HG03280 (cell line): ENCODE measurements at regions not wholly inside any gene's neighbourhood (a gene's known extent, or its start where the extent isn't known, plus 50 kb on each side); places are given as distances from the start of the nearest gene placed in this dataset.
"Not testable (repeated sequence)": the region's sequence is repeated elsewhere in the genome, so short reads cannot be mapped to it uniquely, and the experiment has no call there.

ENCODE experiments used
- ATAC-seq: cut with Tn5 transposase; IDR thresholded peaks from one replicate; pipeline ENCODE4 v1.9.1; 2021; ENCODE audit warnings: mild to moderate bottlenecking, moderate library complexity; ENCODE audit not compliant: unreplicated experiment

DNA sequence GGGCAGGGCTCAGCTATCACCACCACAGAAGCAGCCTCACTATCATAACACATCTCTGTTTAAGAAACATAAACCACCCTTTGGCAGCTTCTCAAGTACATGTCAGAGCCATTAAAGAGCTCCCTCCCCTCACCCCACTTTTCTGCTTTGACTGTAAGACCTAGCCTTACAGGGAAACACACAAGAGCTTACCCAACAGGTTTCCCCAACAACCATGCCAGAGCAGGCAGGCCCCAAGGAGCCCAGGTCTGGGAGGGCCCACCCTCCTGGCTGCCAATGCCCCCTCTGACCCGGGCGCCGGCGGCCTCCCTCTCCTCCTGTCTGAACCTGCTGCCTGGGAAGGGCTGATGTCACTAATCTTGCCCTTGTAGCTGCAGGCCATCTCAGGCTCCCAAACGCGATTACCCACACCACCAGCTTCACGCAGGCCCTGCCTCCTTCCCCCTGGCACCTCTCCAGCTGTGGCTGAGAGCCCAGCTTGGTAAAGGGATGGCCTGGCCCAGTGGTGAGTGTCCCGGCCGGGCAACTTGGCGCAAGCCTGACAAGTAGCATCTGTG, 402.0 kb downstream of the MAFB start:
- no peak for ATAC-seq

DNA sequence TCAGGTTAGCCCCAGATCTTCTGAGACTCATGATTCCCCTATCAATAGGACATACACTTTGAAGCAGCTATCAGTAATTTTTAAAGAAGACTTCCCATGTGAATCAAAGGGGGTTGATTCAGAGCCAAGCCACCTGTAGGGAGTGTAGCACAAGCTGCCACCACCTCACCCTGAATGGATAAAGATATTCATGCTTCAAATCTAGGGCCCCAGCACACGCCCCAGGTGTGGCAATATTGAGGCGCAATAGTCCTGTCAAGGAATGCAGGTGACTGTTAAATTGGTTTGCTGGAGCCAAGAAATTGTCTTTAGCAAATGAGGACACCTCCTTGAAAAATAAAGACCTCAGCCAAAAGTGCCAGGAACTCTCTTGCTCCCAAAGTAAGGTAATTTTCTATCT, 404.4 kb downstream of the MAFB start:
- no peak for ATAC-seq

DNA sequence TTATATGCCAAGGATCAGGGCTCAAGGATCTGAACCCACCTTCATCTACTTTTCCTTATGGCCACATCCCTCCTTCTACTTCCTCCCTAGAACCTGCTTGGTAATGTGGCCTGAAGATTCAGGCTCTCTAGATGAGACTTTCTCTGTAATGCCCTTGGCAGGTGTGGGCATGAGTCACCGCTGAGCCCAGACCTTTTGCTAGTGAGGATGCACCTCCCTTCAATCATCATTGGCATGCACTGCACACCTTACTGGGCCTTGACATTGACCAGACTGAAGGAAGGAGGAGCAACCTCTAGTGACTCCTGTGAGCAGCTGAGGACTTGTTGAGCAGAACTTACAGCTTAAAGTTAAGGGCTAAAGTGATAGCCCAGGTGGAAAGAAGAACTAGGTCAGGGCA, 405.3 kb downstream of the MAFB start:
- ATAC-seq, result no peak

DNA sequence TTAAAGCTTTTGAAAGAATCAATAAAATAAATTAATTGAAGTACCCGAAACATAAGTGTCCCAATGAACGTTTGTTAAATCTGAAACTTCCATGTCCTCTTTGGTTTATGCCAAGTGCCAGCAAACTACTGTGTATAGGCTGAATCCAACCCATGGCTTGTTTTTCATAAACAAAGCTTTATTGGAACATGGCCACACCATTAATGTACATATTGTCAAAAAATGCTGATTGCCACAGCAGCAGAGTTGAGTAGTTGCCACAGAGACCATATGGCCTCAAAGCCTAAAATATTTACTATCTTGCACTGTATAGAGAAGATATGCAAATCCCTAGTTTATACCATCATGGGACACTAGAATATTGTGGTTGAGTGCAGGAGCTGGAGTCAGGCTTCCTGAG, 406.1 kb downstream of the MAFB start:
- ATAC-seq, result no peak

DNA sequence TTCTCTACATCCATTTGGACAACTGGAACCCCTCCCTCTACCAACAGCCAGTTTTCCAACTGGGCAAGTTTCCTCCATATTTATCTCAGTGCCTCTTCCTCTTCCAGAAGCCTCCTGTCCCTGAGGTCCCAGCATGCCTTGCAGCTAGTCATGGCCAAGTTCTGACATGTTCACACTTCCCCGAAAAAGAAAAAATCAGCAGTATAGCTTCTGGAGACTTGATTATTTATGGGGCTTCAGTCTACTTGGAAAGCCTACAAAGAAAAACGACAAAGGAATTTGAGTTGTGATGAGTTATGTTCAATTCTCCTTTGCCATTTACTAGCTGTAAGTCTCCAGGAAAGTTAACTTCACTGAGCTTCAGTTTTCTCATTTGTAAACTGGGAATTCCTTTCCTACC, 406.5 kb downstream of the MAFB start:
- no peak for ATAC-seq

DNA sequence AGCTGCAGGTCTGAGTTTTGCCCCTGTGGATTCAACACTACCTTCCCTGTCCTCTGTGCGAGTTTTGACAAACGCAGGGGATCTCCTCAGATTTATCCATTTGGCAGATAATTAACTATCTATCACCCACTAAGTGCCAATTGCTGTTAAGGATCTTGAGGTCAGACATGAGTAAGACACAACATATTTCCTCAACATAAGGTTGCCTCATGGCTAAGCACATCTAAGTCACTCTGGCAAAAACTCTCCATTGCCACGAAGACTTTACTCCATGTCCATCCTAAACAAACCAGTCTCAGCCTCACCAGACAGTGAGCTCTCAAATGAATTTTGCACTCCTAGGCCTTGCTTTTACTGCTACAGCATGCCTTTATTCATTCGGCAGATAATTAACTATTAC, 408.4 kb downstream of the MAFB start:
- no peak for ATAC-seq

DNA sequence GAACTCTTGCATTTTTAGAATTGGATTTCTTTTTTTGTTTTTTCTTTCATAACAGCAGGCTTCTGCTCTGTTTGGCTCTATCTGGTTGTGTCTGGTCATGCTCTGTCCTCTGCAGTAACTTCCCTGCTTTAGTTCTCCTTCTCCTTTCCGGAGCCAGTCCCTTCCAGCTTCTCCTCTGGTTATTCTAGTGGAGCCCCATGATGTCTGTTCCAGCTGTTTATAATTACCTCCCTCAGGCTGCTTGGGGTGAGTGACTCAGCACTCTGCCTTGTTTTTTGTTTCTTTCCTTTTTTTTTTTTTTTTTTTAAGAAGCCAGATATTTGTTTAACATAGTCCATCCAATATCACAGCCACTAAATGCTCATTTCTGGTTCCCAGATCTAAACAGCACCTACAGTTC, 409.6 kb downstream of the MAFB start:
- no peak for ATAC-seq

DNA sequence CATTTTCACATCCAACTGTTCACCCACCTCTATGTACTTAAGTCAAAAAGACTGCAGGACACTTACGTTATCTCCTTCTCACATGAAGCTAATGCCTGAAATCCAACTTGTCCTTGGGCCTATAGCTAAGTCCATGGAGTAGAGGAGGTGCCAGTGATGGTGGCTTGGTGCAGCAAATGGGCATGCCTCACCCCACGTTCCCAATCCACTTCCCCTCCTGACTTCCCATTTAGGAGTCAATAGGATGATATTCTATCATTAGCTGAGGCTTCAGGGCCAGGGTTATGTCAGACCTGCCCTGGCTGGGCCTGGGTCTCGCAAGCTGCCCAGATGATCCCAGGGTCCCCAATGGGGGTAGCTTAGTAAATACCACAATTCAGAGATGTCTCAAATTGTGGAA, 410.4 kb downstream of the MAFB start:
- no peak for ATAC-seq

DNA sequence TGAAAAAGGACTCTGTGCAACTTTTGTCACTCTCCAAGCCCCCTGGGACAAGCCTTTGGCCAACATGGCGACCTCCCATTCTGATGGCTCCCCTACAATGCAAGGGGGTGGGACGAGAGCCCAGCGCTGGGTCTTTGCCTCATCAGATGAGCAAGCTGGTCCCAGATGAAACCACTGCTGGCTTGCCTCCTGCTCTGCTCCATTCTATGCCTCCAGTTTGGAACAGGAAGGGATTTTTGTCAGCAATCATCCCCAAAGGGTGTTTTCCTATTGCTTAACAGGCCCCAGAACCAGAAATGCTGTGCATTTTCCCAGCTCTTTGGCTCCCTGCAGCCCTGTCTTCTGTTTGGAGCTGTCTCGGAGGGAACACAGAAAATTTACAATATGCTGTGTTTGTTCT, 412.7 kb downstream of the MAFB start:
- no peak for ATAC-seq

DNA sequence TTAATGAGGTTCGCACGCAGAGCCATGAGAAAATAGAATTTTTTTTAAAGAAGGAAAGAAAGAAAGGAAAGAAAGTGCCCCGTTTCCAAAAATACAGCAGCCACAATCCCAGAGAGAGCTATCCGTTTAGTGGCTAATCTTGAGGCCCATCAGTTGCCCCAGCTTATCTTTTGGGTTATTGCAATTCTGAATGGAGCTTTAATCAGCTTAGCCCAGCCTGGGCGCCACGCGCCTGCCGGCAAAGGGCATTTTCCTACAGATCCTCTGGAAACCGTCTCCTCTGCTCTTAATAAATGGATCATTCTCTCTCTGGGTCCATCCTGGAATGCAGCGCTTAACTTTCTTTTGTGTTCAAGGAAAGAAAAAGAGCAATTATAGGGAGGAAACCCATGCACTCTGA, 413.3 kb downstream of the MAFB start:
- ATAC-seq, result no peak

DNA sequence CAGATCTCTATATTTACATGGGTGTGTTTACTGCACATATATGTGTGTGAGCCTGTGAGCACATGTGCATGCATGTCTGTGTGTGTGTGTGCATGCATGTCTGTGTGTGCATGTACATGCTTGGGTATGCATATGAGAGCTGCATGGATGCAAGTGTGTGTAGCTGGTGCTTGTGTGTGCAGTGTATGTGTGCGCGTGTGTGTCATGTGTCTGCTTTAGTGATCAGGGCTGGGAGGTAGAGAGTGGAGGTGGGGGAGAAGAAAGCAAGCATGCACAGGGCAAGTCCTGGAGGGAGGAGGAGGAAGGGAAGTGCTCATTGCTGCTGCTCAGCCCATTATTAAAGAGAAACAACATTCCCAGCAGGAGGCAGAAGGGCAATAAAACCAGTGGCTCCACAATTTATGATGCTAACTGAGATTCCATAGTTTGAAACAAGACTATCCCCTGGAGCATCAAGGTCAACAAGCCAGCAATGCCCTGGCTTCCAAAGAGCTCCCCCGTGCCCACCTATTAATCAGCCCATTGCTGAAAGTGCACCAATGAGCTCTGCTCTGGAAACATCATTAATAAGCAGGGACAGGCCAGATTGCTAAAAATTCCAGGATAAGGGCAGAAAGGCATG, 414.0 kb downstream of the MAFB start:
- no peak for ATAC-seq

DNA sequence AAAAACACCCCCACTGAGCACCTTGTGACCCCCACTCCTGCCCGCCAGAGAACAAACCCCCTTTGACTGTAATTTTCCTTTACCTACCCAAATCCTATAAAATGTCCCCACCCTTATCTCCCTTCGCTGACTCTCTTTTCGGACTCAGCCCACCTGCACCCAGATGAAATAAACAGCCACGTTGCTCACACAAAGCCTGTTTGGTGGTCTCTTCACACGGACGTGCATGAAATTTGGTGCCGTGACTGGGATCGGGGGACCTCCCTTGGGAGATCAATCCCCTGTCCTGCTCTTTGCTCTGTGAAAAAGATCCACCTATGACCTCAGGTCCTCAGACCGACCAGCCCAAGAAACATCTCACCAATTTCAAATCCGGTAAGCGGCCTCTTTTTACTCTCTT, 419.8 kb downstream of the MAFB start:
- ATAC-seq, result not testable (repeated sequence)

DNA sequence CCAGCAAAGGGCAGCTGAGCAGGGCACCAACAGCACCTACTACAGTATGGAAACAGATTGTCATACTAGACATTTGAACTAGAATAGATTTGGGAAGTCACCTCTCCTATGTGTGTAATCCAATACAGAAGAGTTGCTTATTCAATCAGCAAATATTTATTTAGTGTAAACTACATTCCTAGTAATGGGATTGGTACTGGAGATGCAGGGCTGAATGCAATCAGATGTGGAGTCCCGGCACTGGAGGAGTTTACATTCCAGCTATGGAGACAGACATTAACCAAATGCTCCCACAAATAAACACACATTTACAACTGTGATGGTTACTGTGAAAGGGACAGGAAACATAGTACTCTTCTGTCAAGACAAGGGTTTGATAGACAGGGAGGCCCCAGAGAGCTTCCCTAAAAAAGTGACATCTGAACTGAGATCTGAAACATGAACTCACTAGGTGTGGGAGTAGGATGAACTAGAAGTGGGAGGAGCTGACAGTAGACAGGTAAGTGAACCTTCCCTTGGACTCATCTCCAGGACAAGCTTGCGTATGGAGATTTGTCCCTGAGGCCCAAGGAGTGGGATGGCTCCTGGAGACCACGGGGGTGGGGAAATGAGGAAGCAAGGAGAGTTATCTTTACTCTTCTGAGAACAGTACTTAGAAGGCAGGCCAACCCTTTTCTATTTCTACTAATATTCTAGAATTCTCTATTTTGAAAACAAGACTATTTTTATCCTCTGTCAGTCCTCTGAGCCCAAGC, 420.5 kb downstream of the MAFB start:
- no peak for ATAC-seq

DNA sequence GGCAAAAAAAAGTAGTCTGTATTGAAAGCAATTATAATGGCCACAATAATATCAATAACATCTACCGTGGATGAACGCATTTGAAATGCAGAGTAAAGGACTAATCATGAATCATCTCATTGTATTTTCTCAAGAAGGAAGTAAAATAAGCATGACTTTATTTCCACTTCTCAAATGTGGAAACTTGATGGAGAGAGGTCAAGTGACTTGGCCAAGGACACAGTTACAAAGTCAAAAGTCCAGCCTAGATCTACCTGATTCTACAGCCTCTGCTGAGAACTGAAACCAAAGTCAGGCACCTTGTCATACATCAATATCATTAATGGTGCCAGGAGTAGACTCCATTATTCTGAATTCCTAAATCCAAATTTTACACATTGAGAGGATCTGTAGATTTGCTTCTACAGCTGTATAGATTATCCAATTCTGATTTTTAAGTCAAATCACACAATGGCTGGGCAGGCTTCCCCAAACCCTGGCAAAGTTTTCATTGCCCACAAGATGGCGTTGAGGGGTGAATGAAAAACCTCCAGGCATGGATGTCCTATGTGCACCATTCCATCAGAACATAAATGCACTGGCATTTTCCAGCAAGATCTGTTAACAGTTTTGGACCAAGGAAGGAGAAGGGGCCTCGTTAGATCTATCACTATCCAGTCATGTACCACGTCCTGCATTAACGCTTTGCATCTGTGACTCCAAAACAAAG, 423.1 kb downstream of the MAFB start:
- ATAC-seq, result no peak

DNA sequence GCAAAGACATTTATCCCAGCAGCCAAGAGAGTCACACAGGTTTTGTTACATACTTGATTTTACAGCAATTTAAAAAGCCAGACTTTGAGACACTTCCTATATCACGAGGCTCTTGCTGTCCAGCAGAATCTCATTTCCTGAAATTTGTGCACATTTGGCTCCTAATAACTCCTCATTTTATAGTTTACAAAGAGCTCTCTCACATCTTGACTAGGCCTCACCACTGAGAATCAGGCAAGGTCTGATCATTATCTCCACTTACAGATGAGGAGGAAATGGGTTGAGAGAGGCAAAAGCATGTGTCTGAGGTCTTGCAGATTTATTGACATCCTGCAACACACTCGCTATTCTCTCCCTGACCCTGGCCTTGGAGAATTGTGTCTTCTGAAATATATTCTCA, 426.8 kb downstream of the MAFB start:
- ATAC-seq, result no peak

DNA sequence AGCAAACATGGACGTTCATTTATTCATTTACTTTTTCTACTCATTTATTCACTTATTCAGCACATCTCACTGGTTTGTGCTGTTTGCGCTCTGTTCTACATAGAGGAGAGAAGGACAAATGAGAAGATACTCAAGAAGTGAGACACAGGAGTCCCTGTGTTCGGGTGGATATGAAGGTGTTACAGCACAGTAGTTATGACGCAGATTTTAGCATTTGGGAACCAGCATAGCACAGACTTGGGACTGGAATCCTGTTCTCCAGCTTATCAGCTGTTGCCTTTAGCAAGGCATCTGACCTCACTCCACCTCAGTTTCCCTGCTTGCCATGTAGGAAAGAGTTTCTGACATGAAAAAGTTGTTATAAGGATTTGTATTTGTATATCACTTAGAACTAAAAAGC, 430.1 kb downstream of the MAFB start:
- ATAC-seq, result no peak

DNA sequence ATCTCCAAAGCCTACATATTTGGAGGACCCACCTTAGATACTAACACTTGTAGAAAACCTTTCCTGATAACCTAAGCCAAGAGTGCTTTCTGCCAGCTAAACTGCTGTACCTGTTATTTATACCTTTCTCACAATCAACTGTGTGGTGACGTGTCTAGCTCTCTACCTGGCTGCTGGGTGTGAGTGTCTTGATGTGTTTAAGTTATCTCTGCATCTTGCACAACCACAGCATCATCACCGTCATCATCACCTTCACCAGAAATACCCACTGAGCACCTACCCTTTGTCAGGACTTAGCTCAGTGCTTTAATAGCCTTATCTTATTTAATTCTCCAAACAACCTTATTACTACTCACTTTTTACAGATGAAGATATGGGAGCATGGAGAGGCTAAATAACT, 431.3 kb downstream of the MAFB start:
- ATAC-seq, result no peak

DNA sequence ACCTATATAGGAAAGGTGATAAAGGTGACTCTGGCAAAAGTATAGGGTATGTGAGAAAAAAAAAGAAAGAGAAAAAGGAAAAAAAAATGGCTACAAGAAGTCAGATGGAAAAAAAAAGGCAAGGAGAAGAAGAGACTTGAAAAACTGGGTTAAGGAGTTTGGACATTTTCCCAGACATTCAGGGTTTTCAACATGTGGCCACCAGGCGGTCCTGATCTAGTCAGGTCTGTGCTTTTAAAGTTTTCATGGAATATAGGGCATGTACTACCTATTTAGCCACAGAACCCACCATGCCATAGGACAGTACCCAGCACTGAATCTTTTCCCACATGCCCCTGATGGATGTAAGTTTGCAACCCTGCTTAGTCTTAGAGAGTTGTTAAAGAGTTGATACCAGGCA, 433.7 kb downstream of the MAFB start:
- ATAC-seq, result no peak

DNA sequence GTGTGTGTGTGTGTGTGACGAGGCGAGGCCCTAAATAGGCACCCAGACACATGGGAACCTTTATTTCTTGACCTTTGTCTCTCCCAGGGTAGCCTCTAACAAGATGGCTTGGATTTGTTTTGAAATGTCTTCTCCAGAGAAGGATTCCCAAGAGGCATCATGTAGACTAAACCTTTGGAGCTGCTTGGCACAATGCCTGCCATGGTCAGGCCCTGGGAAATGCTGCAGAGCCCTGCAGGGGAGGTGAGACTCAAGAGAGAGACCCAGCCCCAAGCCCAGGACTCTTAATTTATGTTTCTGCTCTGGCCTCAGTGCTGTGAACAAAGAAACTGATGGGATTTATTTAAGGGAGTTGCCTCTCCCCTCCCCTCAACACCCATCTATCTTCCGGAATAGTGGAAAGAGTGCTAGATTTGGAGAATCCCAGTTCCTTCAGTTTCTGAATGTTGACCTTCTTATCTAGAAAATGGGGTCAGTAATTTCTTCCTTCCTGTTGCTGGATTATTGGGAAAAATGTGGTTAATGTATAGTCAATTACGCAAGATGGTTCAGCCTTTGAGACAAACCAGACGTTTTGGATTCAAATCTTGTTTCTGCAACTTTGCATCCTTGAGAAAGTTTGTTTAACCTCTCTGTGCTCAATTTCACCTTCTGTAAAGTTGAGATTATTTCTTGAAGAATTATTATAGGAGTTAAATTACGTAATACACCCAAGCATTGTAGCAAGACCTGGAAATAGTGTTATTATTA, 434.8 kb downstream of the MAFB start:
- no peak for ATAC-seq

DNA sequence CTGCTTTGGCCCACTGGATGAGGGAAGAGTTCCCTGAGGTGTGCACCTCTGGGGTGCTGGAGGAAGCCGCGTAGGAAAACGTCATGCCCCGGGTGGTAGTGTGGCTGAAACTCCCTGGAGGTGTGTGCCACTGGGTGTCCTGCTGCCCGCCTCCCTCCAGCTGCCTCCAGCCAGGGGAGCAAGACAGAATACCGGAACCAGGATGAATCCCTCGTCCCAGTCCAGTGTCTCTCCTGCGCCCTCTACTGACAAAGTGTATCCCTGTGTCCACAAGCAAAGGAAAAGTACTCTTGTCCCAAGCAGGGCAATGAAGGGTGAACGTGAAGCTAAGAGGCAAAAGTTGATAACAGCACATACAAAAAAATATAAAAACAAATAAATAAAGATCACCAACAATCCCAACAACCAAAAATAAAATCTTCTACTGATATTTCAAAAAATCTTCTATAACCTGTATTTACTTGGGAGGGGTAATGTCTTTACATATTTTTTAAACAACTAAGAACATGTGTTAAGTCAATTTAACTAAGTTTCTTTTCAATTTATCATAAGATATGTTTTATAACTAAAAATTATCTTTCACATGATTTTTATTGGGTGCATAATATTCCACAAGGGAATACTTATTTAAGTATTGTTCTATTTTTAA, 437.6 kb downstream of the MAFB start:
- ATAC-seq, result no peak

DNA sequence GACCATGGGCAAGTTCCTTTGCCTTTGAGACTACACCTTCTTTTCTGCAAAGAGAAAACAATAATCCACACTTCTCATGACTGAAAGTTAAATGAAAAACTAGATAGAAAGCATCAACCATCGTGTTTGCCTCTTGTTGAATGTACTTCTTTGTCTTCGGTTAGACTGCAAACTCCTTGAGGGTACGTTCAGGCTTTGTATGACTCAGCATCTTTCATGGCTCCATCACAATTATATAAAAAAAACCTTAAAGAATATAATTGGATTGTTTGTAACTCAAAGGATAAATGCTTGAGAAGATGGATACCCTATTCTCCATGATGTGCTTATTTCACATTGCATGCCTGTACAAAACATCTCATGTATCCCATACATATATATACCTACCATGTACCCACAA, 439.2 kb downstream of the MAFB start:
- ATAC-seq, result no peak
